Sciatic nerve (tissue), 2 donors: ENCODE measurements at regions not wholly inside any gene's neighbourhood (a gene's known extent, or its start where the extent isn't known, plus 50 kb on each side); places are given as distances from the start of the nearest gene placed in this dataset.

ENCODE experiments used
- ATAC-seq: fragments of 200-7000 bp; cut with Tn5 transposase; one replicate; pipeline ENCODE4 v1.9.1; 2020; ENCODE audit warnings: mild to moderate bottlenecking, moderate library complexity
- DNase-seq: peaks from one replicate; pipeline ENCODE4 v3.0.0-alpha.2; 2020; ENCODE audit warnings: low spot score
- intact Hi-C: fragments of 100-400 bp; cut with DNase I; formaldehyde crosslinking; loops from one replicate; pipeline ENCODE4 v1.14.2; 2022
- donor health status: DM: no; HTN: no; CAD: no.
- donor health status: DM: no; HTN: no; CAD: no.

GRCh38 chr11:103530257-103530656, 421.0 kb downstream of the DYNC2H1 start:
- no peak for DNase-seq
- intact Hi-C loops = no loop called here
- no peak for ATAC-seq

DNA sequence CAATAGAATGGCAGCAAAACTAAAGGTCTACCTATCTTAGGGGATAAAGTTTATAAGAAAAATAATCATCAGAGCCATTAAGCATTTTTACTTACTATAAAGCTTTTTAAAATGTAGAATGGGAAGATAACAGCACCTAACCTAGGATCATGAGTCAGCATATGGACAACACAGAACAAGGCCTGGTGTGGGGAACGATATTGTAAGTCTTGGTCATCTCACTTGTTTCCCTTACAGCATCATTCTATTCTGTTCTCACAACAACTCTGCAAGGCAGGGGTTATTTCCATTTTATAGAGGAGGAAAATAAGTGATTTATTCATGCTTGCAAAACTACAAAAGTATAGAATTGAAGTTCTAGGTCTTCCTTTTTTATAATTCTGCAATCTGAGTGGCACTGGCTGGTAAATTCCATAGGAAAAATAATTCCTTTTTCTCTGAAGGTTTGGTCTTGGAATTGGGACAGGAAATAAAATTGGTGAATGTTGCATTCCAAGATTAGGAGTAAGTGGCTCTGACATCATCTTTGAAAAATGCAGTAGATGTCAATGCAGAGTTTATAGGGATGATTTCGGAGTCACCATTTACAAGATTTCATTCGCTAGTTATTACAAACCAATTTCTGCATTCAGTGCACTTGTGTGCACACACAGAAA, 423.0 kb downstream of the DYNC2H1 start:
- intact Hi-C loops = no loop called here
- DNase-seq (no peak), ATAC-seq (no peak)

DNA sequence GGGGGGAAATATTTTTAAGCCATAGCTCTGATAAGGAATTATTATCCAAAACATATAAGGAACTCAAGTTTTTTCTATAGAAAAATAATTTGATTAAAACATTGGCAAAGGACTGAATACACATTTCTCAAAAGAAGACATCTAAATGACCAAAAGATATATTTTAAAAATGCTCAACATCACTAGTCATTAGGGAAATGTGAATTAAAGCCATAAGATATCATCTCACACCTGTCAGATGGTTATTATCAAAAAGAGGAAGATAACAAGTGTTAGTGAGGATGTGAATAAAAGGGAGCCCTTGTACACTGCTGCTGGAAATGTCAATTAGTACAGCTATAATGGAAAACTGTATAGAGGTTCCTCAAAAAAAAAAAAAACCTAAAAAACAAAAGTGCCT, 425.0 kb downstream of the DYNC2H1 start:
- ATAC-seq (no peak), DNase-seq (no peak)
- intact Hi-C loops = no loop called here

DNA sequence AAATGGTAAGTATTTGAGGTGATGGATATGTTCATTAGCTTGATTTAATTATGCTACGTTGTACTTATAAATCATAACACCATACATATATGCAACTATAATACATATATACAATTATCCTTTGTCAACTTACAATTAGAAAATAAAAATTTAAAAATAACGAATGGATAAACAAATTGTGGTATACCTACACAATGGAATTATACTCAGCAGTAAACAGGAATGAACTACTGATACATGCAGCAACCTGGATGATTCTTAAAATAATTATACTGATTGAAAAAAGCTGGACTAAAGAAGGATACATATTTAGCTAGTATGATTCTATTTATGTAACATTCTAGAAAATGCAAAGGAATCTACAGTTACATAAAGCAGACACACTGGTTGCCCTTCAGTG, 425.7 kb downstream of the DYNC2H1 start:
- ATAC-seq (no peak), DNase-seq (no peak)
- intact Hi-C loops = no loop called here

- intact Hi-C loops = no loop called here
- peak; percentile 63 for ATAC-seq
- DNase-seq = no peak
Measured at GRCh38 chr11:103536335-103536722, 427.1 kb downstream of the DYNC2H1 start.

GRCh38 chr11:103537904-103538502, 428.8 kb downstream of the DYNC2H1 start:
- ATAC-seq (no peak), DNase-seq (no peak)
- intact Hi-C loops = no loop called here

DNA sequence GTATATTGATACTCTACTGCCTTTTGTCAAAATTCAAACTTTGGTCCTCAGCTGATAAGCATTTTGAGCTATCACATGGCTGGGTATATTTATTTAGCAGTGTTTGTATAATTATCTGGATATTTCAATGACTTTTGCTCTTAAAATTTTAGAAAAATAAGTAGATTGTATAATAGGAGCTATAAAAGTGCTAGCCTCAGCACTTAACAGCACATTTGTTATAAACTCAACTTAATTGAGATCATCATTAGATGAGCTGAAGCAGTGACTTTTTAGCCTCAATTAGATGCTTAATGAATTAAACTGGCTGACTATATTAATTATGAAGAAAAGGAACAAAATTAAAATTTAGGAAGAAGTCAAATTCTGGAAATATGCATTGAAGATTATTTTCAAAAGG, 429.9 kb downstream of the DYNC2H1 start:
- intact Hi-C loops = no loop called here

DNA sequence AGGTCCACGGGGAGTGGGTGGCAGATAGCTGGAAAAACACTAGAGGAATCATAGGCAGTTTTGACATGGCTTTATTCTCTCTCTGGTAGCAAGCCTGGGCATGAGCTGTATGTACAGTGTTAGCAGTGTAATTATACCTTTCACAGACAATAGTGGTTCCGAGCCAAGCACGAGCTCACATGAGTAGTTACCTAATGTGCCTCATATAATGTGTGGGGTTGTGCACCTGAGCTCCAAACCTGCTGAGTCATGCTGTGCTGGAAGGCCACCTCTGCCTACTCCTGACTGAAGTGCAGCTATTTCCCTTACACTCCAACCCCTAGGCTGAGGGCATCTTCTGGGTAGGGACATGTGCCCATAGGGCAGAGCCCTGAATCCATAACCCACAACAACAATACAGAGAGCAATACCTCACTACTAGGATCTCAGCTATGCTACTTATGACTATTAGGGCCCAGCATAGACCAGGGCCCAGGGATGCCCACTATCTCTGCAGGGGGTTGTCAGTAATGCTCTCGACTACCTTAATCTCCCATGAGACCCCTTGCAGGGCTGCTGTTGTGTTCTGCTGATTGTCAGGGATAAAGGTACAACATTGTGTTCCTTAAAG, 432.1 kb downstream of the DYNC2H1 start:
- no peak for ATAC-seq
- no peak for DNase-seq
- intact Hi-C loops = no loop called here

More for the DNA sequence above, 429.9 kb downstream of the DYNC2H1 start:
- no peak for ATAC-seq
- DNase-seq = no peak

DNA sequence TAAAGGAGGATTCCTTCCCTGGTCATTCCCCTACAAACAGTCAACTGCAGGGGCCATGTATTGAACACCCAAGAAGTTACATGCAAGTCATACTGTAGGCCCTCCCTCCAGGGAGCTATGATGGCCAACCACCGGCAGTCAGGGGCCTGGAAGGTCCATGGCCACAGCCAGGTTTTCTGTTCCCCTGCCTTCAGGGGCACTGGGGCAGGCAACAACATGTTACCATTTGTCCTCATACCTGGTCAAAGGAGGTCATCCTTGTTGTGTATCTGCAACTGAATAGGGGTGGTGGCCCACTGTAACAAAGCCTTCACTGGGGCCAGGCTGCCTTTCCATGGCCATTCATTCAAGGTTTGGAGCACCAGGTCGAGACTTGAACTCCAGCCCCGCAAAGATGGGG, 433.6 kb downstream of the DYNC2H1 start:
- DNase-seq = no peak
- intact Hi-C loops = no loop called here
- ATAC-seq = no peak

DNA sequence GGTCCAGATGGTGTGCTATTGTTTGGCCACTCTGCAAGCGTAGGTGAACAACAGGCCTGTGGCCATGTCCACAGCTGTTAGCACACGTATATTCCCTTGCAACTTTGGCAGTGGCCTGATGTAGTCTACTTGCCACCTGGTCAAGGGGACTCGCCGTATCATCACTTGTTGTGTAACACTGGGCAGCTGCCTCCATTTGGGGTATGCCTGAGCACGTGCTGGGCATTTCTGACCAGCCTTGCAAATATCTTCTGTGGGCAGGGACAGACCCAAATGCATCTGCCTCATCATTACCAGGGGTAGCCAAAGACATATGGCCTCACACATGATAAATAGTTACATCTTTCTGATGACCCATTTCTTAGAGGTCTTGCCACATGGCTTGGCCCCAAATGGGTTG, 434.2 kb downstream of the DYNC2H1 start:
- ATAC-seq (no peak), DNase-seq (no peak)
- intact Hi-C loops = no loop called here

GRCh38 chr11:103544874-103545273, 435.6 kb downstream of the DYNC2H1 start:
- ATAC-seq (no peak), DNase-seq (no peak)
- intact Hi-C loops = no loop called here

DNA sequence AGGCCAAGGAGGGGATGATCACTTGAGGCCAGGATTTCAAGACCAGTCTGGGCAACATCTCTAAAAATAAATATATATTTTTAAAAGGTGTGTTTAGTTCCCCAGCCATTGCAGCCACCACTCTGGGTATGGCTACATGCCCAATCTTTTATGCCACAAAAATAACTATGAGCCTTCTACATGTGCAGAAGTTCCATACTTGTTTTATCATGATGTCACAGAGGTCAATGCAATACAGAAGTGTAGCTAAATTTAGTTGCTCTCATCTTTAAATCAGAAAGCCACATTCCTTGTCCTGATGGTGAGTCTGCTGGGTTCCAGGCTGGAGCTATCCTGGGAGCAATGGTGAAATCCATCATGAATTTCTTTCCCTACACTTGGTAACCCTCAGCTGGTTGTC, 436.3 kb downstream of the DYNC2H1 start:
- intact Hi-C loops = no loop called here
- DNase-seq (no peak), ATAC-seq (no peak)

DNA sequence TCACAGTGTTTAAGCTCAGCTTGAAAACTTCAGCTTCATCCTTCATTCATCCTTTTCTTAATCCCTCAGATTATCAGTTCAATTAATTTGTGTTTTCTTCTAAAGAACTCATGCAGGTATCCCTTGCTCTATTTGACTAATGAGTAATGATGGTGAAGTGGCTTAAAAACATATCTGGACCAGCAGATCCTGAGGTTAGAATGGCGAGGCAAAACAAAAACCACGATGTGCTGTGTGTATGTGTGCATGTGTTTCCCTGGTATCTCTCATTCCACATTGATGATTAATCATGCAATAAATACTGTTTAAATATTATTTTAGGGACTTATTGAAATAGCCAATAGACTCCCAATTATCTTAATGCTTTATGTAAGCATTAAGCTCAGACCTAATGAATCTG, 437.0 kb downstream of the DYNC2H1 start:
- intact Hi-C loops = no loop called here
- DNase-seq (no peak), ATAC-seq (no peak)

DNA sequence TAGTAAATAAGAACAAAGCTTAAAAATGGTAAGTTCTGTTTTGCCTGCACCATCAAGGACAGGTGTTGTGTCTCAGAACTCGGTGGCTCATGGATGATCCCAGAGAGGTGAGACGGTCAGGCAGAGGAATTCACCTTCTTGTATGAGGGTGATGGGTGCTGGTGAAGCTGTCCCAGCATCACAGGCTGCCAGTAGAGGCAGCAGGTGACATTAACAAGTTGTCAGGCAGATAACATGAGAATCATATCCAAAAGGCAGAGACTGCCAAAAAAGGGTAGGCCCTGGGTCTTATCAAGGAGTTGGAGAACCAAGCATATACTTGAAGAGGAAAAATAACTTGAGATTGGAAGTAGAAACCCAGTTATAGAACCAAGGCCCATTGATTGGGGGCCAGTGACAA, 437.8 kb downstream of the DYNC2H1 start:
- ATAC-seq (no peak), DNase-seq (no peak)
- intact Hi-C loops = no loop called here

DNA sequence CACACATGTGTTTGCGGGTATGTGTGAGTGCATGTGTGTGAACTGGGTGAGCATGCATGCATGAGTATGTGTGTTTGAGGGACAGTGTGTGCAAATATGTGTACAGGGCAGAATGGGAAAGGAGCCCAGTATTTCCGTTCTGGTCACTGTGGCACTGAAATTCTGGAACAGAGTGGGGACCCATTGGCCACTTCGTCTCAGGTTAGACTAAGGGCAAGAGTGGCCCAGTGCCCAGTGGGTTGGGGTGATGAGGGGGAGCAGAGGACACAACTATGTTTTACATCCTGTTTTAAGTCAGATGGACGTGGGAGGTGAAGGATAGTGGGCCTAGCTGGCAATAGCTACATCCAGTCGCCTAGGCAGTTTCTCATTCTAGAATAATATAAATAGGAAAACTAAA, 438.5 kb downstream of the DYNC2H1 start:
- intact Hi-C loops = no loop called here
- DNase-seq (no peak), ATAC-seq (no peak)

- ATAC-seq (no peak), DNase-seq (no peak)
- intact Hi-C loops = no loop called here
Measured at GRCh38 chr11:103548838-103549237, 439.6 kb downstream of the DYNC2H1 start.

GRCh38 chr11:103550811-103551210, 441.6 kb downstream of the DYNC2H1 start:
- ATAC-seq = no peak
- intact Hi-C loops = no loop called here
- no peak for DNase-seq

- DNase-seq = no peak
- ATAC-seq = no peak
- intact Hi-C loops = no loop called here
Measured at GRCh38 chr11:103552086-103552485, 442.9 kb downstream of the DYNC2H1 start.

- no peak for DNase-seq
- no peak for ATAC-seq
- intact Hi-C loops = no loop called here
Measured at GRCh38 chr11:103556171-103556570, 446.9 kb downstream of the DYNC2H1 start.

GRCh38 chr11:103566116-103566515, 456.9 kb downstream of the DYNC2H1 start:
- ATAC-seq (no peak), DNase-seq (no peak)
- intact Hi-C loops = no loop called here

GRCh38 chr11:103581760-103582159, 454.7 kb upstream of the DDI1 start:
- DNase-seq (no peak), ATAC-seq (no peak)
- intact Hi-C loops = no loop called here
